Chondrocyte (in vitro differentiated cells): ENCODE measurements at regions not wholly inside any gene's neighbourhood (a gene's known extent, or its start where the extent isn't known, plus 50 kb on each side); places are given as distances from the start of the nearest gene placed in this dataset.

Experiments used
- DNase-seq: peaks from one replicate; pipeline ENCODE4 v3.0.0; 2021; ENCODE audit warnings: mixed read lengths, low spot score
- H3K27ac Mint-ChIP-seq: one replicate; pipeline ENCODE4 v1.8.0; 2021; ENCODE audit warnings: mild to moderate bottlenecking, moderate library complexity, mixed read lengths; ENCODE audit not compliant: unreplicated experiment
- H3K27me3 Mint-ChIP-seq: 2 replicates; pipeline ENCODE4 v1.8.0; 2021; ENCODE audit warnings: low read depth, mixed read lengths
- H3K36me3 Mint-ChIP-seq: 2 replicates; pipeline ENCODE4 v1.8.0; 2021; ENCODE audit warnings: low read depth, mixed read lengths
- H3K4me1 Mint-ChIP-seq: 2 replicates; pipeline ENCODE4 v1.8.0; 2021; ENCODE audit warnings: low read depth, mild to moderate bottlenecking, mixed read lengths
- H3K4me3 Mint-ChIP-seq: one replicate; pipeline ENCODE4 v1.8.0; 2021; ENCODE audit warnings: mild to moderate bottlenecking, moderate library complexity, mixed read lengths; ENCODE audit not compliant: unreplicated experiment
- H3K9me3 Mint-ChIP-seq: 2 replicates; pipeline ENCODE4 v1.8.0; 2021; ENCODE audit warnings: low read depth, mixed read lengths
- TF ChIP-seq, protein P1 (sequence below): fragments of 200-600 bp; sonication (generic); IDR thresholded peaks from 2 replicates; pipeline ENCODE4 v1.5.0; 2021; ENCODE audit warnings: antibody characterized with exemption, mild to moderate bottlenecking, moderate library complexity

DNA sequence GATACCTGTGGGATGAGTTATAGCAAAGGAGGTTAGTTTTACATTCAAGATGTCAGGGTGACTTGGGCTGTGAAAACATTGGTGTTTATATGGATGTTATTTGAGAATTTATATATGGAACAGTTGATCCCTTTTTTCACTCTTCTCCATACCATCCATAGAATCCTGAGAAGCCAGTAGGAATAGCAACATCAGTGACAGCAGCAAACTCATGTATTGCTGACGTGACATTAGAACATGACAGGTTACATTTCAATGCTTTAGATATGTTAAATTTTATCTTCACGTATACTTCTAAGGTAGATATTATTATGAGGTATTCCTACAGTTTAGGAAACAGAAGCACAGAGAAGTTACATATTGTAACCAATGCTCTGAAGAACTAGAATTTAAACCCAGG lies 745.2 kb upstream of the GCFC2 start:
- H3K27me3 Mint-ChIP-seq = peaks cover 6% of the 10 kb centered on the region
- no peak for DNase-seq

DNA sequence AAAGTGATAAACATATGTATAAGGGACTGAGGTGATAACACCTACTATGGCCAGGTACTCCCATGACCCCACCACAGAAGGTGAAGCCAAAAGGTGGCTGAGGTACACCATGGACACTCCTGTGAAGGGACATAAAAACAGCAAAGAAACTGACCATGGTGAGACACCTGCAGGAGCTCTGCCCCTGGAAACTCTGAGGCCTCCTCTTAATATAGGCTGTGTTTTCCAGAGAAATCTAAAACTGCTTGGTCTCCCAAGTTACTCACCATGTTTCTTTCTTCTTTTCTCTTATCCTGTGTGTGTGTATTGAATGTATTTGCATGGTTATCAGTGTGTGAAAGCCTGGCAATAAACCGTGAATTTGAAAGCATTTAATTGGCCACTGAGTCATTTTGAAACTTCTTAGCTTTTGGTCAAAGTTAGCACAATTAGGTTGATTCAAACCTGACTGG lies 739.3 kb upstream of the GCFC2 start:
- Mint-ChIP-seq H3K27me3 (peaks cover 7% of the 10 kb centered on the region), H3K4me1 (no peaks in the 10 kb centered on the region), H3K4me3 (no peak overlapping the region), H3K36me3 (no peaks in the 10 kb centered on the region), H3K9me3 (no peaks in the 10 kb centered on the region), H3K27ac (no peak overlapping the region)
- no peak for DNase-seq
- TF ChIP-seq, protein P1, sequence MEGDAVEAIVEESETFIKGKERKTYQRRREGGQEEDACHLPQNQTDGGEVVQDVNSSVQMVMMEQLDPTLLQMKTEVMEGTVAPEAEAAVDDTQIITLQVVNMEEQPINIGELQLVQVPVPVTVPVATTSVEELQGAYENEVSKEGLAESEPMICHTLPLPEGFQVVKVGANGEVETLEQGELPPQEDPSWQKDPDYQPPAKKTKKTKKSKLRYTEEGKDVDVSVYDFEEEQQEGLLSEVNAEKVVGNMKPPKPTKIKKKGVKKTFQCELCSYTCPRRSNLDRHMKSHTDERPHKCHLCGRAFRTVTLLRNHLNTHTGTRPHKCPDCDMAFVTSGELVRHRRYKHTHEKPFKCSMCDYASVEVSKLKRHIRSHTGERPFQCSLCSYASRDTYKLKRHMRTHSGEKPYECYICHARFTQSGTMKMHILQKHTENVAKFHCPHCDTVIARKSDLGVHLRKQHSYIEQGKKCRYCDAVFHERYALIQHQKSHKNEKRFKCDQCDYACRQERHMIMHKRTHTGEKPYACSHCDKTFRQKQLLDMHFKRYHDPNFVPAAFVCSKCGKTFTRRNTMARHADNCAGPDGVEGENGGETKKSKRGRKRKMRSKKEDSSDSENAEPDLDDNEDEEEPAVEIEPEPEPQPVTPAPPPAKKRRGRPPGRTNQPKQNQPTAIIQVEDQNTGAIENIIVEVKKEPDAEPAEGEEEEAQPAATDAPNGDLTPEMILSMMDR = no peak

More for the DNA sequence above, 745.2 kb upstream of the GCFC2 start:
- Mint-ChIP-seq H3K36me3 (no peaks in the 10 kb centered on the region), H3K9me3 (no peaks in the 10 kb centered on the region), H3K27ac (no peak overlapping the region), H3K4me1 (no peaks in the 10 kb centered on the region), H3K4me3 (no peak overlapping the region)
- TF ChIP-seq, protein P1 = no peak

GRCh38 chr2:76448956-76449355 lies 738.2 kb upstream of the GCFC2 start:
- H3K4me3 Mint-ChIP-seq = no peak overlapping the region
- no peak for DNase-seq
- no peaks in the 10 kb centered on the region for H3K4me1 Mint-ChIP-seq
- no peak overlapping the region for H3K27ac Mint-ChIP-seq
- H3K27me3 Mint-ChIP-seq = peaks cover 7% of the 10 kb centered on the region
- no peaks in the 10 kb centered on the region for H3K36me3 Mint-ChIP-seq
- TF ChIP-seq, protein P1 = no peak
- no peaks in the 10 kb centered on the region for H3K9me3 Mint-ChIP-seq

DNA sequence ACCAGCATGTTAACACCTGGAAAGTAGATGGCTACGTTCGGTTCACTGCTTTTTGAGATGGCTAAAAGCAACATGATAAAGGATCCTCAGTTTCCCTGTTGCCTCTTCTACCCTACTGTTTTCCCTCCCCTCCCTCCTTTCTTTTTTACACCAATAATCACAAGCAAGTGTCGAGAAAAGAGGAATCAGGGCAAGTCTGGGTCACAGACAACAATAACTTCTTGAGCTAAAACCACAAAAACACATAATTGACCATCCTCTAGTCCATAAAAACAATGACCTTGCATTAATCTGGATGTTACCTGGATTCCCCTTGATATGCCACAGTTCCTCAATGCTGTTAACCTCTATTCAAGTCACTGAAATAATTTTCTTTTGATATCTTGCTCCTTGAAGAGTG lies 736.6 kb upstream of the GCFC2 start:
- no peak for DNase-seq
- Mint-ChIP-seq H3K36me3 (no peaks in the 10 kb centered on the region), H3K4me1 (no peaks in the 10 kb centered on the region), H3K27me3 (peaks cover 5% of the 10 kb centered on the region), H3K4me3 (no peak overlapping the region), H3K9me3 (no peaks in the 10 kb centered on the region), H3K27ac (no peak overlapping the region)
- TF ChIP-seq, protein P1 = no peak

DNA sequence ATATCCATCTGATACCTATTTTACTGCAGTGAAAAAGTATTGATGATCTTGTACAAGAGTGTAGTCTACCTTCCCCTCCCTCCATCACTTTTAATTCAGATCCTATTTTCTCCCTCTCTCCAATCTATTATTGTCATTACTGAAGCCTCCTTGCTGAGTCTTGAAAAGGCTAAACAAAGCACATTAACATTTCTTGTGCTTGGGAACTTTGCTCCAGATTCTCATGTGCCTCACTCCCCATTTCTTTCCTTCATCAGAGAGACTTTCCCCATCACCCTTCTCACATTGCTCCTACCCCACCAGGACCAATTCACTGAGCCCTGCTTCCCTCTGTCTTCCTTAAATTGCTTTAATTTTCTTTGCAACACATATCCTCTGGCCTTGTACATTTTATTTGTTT lies 736.2 kb upstream of the GCFC2 start:
- no peak overlapping the region for H3K27ac Mint-ChIP-seq
- no peak overlapping the region for H3K4me3 Mint-ChIP-seq
- no peak for DNase-seq
- no peaks in the 10 kb centered on the region for H3K36me3 Mint-ChIP-seq
- peaks cover 5% of the 10 kb centered on the region for H3K27me3 Mint-ChIP-seq
- TF ChIP-seq, protein P1 = no peak
- H3K9me3 Mint-ChIP-seq = no peaks in the 10 kb centered on the region
- no peaks in the 10 kb centered on the region for H3K4me1 Mint-ChIP-seq
